ENCODE measurements at regions not wholly inside any gene's neighbourhood (a gene's known extent, or its start where the extent isn't known, plus 50 kb on each side); places are given as distances from the start of the nearest gene placed in this dataset.

DNA sequence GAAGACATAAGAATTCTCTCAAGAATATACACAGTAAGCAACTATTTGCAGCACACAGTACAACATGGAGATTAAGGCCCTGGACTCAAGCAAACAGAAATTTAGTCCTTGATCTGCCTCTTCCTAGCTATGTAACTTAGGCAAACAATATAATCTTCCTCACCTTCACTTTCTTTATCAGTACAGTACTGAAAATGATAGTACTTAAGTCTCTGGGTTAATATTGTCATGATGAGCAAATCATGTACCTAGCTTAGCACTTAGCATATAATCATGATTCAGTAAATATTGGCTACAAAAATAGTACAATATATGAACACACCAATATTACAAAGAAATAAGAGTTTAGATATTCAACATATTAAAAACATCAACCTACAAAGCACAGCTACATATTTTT, 320.5 kb downstream of the HACE1 start:
- TF ChIP-seq, protein P1, sequence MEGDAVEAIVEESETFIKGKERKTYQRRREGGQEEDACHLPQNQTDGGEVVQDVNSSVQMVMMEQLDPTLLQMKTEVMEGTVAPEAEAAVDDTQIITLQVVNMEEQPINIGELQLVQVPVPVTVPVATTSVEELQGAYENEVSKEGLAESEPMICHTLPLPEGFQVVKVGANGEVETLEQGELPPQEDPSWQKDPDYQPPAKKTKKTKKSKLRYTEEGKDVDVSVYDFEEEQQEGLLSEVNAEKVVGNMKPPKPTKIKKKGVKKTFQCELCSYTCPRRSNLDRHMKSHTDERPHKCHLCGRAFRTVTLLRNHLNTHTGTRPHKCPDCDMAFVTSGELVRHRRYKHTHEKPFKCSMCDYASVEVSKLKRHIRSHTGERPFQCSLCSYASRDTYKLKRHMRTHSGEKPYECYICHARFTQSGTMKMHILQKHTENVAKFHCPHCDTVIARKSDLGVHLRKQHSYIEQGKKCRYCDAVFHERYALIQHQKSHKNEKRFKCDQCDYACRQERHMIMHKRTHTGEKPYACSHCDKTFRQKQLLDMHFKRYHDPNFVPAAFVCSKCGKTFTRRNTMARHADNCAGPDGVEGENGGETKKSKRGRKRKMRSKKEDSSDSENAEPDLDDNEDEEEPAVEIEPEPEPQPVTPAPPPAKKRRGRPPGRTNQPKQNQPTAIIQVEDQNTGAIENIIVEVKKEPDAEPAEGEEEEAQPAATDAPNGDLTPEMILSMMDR (conservative IDR thresholded peaks at IDR 0.05; ENCODE audit: low read depth, low read length), result no peak
- TF ChIP-seq EZH2 (IDR thresholded peaks at IDR 0.05; ENCODE audit: low read length, unreplicated experiment), result no peak

All from PC-3 (cell line).